HG03103 (cell line): ENCODE measurements at regions not wholly inside any gene's neighbourhood (a gene's known extent, or its start where the extent isn't known, plus 50 kb on each side); places are given as distances from the start of the nearest gene placed in this dataset.
"Not testable (repeated sequence)": the region's sequence is repeated elsewhere in the genome, so short reads cannot be mapped to it uniquely, and the experiment has no call there.

ENCODE experiments used
- ATAC-seq: cut with Tn5 transposase; IDR thresholded peaks from one replicate; pipeline ENCODE4 v1.9.1; 2021; ENCODE audit warnings: low read depth; ENCODE audit not compliant: unreplicated experiment

DNA sequence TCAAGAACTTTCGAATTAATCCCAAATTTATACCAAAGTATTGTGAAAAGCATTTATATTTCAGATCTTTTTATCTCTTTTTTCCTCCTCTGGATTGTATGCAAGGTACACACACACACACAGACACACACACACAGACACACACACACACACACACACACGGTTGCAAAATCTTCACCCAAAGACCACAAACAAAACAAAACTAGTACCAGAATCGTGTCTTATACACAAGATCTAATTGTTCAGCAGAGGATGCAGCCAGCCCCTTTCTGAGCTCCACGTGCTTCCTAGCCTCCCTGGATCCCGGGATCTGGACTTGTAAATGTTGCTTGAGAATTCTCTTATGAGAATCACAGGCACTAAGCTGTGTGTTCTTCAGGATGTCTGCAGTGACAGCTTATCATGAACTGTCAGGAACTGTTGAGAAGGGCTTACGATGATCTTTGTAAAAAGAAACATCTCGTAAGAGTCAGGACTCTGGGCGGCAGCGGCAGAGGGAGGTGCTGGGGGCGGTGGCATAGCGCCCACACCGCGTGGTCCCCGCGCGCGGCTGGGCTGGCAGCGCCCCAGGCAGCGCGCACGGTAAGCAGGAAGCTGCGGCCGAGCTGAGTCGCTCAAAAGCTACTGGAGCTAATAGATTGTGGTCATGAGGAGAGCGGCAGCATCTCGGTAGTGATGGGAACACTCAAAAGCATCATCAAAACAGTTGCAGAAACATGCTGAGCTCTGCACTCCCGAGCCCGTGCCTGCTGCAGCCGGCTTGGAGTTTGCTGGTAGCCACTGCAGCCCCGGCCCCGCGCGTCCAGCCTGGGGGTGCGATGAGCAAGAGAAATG, 277.6 kb downstream of the GATA3 start:
- ATAC-seq, result peak; percentile 97

DNA sequence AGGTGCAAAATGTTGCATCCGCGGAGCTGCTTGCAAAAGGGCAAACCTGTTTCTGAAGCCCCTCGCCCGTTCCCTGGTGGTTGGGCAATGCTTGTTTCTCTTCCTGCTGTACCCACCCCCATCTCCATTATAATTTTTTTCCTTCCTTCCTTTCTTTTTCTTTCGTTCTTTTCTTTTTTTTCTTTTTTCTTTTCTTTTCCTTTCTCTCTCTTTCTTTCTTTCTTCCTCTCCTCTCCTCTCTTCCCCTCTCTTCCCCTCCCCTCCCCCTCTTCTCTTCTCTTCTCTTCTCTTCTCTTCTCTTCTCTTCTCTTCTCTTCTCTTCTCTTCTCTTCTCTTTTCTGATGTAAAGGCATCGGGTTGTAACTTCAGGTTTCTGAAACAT, 278.2 kb downstream of the GATA3 start:
- ATAC-seq, result no peak

DNA sequence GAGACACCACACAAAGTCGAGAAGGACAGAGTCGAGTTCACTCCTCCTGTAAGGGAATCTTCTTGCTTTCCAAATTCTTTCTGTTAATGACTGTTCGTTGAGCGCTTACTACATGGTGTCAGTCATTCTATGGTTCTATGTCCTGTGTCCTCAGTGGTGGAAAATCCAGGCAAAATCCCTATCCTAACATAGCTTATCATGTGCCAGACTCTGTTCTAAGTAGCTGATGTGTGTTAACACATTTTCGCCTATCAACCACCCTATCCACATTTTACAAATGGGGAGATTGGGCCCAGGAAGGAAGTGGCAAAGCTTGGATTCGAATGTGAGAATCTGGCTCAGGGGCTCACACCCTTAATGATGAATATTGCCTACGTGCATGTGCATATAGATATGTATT, 280.1 kb downstream of the GATA3 start:
- ATAC-seq, result no peak

DNA sequence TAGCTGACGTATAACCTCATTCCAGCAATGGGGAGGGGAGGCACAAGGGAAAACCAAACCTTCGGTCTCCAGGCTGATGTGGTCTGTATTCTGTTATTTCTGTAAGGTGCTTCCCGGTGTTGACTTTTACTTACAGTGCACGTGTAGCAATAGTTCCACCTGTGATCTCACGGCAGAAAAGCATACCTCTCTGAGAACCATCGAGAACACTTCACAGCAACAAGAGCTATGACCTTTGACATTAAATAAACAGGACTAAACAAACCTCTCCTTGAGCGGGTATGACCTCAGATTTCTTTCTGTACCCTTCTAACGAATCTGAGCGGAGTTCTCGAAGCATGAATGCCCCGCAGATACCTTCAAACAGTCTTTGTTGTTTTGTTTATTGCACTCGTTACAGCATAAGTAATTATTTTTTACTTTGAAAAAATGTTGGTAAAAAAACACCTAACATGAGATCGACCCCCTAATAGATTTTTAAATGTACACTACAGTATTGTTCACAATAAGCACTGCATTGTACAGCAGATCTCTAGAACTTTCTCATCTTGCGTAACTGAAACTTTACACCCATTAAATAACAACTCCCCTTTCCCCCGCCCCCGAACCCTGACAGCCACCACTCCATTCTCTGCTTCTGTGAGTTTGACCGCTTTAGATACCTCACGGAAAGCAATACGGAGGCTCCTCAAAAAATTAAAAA, 282.3 kb downstream of the GATA3 start:
- ATAC-seq, result no peak

DNA sequence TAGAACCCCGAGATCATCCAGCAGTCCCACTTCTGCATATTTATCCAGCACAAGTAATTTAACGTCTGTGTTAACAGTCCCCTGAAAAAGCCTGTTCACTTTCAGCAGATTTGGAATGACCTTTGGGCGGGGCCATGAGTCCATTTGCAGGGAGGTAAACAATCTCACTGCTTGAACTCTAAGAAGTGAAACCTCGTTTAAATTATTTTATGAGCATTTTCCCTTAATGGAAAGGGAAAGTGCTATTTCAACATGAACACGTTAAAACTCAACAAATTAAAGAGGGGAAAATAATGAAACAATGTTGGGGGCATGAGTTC, 282.8 kb downstream of the GATA3 start:
- ATAC-seq, result no peak

DNA sequence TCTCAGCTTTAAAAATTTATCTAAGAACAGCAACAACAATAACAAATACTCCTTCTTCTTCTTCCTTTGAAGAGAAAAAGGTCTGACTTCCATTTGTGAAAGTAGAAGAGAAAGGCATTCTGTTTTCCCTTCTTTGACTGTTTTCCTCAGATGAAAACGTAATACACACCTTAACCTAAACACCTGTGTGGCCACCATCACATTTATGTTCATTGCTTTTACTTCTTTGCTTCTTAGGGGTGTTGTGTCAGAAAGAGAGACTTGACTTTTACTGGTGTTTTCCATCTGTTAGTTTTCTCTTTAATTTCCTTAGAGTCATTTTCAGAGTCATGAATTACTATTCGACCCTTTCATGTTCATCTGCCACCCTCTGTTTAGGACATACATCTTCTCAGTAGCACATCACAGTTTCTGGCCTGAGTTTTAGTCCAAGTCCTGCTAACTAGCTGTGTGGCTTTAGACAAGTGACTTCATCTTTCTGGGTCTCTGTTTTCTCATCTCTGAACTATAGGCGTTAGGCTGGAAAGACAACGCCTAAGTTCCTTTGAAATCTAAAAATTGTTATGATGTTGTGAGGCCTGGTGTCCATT, 283.8 kb downstream of the GATA3 start:
- no peak for ATAC-seq

DNA sequence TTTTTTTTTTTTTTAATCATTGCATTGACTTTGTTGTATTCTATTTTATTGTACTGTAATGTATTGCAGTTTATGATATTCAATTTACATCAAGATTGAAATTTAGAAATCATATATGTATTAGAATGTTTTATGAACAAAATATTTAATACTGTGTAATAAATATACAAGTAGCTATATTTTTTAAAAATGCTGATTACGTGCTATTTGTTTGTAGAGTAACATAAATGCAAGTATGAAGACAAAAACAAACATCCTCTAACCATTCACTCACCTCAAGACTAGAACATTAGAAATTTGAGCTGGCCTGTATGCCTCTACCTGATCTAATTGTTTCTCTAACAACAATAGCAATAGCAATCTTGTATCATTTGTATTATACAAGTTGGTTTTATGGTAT, 290.3 kb downstream of the GATA3 start:
- no peak for ATAC-seq

DNA sequence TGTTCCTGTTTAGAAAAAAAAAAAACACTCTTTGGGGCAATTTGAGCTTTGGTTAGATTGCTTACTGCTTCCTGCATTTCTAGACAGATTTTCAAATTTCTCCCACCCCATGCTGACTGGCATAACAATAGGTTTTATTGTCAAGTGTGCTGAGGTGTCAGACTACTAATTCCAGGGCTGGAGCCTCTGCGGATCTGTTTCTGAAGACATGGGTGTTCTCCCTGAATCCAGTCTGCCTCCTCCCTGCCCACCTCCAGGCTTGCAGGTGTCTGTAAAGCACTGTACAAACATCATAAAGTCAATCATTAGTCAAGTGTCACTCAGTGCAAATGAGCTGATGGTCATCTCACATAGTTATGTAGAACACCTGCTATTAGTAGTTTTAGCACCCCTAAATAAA, 292.4 kb downstream of the GATA3 start:
- no peak for ATAC-seq

DNA sequence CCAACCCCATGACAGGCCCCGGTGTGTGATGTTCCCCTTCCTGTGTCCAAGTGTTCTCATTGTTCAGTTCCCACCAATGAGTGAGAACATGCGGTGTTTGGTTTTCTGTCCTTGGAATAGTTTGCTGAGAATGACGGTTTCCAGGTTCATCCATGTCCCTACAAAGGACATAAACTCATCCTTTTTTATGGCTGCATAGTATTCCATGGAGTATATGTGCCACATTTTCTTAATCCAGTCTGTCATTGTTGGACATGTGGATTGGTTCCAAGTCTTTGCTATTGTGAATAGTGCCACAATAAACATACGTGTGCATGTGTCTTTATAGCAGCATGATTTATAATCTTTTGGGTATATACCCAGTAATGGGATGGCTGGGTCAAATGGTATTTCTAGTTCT, 293.1 kb downstream of the GATA3 start:
- ATAC-seq, result not testable (repeated sequence)

DNA sequence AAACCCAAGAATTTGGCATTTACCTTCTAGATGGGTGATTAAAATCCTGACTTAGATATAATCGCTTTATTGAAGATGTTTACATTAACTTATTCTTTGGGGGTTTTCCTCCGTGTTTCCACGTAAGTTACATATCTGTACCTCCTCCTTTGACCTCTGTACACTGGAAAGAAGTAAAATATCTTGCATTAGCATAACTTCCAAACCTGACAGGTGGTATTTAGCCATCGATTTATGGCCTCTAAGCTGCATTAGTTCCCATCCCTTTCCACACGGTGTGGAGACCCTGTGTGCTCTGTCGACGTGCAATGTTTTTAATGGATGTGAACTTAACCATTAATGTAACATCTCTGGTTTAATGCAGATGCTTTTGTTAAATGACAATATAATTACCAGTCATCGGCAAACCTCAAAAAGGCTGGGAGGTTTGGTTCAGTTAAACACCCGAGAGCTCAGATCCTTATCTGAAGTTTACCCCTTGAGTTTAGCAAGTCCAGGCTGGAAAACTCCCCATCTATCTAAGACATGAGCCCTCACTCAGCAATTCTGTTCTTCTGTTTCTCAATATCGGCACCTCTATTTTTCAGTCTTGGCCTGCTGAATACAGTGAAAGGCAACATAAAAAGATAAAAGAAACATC, 295.2 kb downstream of the GATA3 start:
- no peak for ATAC-seq

DNA sequence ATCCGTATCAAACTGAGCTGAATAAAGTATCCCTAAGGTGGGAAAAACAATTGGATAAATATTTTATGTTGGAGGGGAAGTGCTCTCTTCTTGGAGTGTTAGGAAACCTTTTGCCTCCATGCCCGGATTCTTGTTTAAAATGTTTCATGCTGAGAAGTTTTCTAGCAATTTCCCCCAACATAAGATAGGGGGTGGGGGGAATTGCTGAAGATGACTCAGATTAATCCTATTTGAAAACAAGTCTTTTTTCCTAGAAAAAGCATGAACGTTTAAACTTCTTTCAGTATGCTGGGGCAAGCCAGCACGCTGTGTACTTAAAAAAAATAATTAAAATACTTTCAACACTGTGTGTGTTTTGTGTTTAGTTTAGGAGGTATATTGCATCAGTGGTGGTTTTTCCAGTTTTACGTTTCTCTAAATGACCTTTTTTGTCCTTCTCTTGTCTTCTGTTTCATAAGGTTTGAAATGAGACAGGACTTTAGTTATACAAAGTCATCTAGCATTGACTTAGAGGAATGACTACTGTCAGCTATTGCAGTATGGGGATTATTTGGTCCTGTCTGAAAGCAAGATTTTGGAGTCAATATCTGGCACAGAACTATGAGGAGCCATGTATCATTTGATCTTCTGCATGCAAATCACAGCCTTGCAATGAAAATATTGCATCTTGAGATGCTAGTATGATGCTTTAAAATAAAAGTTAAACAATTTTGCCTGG, 295.9 kb downstream of the GATA3 start:
- ATAC-seq, result no peak

DNA sequence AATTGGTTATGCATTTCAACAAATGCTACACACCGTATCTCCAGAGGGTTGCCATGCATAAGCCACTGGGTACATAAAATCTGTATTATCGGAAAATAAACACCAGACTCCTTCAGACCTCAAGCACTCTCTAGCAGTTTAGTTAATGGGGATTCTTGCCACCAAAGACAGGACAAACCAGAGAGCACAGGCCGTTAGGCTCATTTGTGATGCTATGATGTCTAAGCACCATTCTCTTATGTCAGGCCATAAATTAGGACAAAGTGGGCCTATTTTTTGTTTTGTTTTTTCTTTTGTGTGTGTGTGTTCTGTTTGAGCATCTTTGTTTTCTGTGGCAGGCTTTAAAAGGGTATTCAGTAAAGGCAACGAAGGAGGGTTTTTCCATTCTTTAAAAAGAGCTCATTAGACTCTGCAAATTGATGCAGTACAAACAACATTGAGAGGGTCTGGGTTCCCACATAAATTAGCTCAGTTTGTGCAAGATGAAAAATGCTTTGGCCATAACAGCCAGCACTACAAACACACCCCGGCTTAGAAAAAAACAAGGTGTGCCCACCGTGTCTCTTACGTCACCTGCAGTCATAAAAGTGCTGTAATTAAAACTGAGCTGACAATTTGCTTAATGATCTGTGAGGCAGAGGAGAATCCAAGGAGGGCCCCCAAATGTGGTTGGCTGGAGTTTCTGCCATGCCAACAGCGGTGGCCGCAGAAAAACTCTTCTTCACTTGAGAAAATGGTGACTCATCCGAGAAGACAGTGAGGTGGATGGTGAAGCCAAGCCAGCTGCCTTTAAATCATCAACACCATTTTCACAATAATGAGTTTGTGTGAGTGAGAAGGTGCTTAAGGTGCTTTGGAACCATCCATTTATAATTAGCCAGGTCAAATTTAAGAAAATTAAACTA, 297.9 kb downstream of the GATA3 start:
- no peak for ATAC-seq

DNA sequence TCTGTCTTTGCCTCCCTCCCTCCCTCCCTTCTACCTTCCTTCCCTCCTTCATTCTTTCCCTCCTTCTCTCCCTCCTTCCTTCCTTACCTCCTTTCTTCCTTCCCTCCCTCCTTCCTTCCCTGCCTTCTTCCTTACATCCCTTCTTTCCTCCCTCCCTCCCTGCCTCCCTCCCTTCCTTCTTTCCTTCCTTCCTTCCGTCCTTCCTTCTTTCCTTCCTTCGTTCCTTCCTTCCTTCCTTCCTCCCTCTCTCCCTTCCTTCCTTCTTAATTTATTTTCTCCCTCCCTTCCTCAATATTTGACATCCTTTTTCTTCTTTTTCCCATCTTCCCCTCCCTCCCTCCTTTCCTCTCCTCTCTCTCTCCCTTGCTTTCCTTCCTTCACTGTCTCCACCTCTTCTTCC, 301.8 kb downstream of the GATA3 start:
- no peak for ATAC-seq

DNA sequence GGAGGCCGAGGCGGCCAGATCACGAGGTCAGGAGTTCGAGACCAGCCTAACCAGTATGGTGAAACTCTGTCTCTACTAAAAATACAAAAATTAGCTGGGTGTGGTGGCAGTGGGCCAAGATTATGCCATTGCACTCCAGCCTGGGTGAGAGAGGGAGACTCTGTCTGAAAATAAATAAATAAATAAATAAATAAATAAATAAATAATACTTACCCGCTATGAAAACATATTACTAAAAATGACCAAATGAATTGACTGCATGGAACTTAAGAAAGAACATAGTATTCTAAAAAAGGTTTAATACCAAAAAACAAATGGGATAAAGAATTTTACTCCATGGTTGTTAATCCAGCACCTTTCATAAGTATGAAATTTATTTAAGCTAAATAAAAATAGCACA, 305.0 kb downstream of the GATA3 start:
- ATAC-seq, result no peak

DNA sequence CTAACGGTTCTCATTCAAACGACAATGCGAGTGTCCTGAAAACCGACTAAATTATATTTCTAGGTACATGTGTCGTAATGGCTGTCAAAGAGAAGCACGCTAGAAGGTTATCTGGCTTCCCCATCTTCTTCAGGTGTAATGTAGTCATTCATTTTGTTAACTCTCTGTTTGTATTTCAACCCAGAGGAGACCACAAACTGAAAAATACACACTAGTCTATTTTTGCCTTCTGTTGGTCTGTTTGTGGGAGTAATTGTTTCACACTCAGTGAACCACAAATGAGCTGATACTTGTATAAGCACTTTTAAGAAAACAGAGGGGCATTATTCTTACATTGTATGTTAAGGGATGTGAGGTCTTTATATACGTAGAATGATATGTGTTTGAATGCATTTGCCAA, 305.9 kb downstream of the GATA3 start:
- no peak for ATAC-seq

DNA sequence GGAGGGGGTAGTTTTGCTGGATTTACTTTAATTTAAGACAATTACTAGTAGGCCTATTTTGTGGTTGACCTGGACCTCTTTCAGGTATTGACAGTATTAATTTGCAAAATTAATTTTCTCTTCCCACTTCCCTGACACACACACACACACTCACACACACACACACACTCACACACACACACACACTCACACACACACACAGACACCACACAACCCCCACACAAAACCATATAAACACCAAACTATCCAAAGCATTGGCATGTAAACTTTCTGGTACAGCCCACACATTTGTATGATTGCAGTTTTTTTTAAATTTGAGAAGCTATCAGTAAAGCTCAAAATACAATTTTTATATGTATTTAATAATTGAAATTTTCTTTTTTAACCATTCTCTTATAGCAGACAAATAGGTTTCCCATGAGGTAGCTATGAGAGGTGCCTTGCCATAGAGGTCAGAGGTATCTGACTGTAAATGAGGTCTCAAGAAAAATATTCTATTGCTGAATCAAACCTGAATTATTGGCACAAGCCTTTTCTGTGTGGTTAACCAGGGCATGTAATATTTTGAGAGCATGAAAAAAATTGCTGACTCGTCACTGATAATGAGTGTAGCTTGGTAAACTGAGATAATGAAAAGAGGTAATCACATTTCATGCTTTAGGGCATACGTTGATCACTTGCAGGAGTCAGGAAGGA, 306.5 kb downstream of the GATA3 start:
- ATAC-seq, result no peak

DNA sequence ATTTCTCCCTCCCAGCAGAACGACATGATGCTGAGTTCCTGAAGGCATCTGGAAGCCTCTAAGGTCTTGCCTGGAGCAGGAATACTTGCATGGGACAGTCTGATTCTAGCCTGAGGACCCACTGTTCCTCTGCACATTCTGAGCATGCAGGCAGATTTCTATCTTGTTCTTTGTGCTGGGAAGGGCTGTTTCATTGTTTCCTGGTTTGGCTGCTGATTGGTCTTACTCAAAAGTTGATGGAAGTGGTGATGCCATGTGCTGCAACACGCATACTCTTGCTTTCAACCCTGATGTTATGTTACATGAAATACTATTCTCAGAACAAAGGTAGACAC, 307.0 kb downstream of the GATA3 start:
- no peak for ATAC-seq

DNA sequence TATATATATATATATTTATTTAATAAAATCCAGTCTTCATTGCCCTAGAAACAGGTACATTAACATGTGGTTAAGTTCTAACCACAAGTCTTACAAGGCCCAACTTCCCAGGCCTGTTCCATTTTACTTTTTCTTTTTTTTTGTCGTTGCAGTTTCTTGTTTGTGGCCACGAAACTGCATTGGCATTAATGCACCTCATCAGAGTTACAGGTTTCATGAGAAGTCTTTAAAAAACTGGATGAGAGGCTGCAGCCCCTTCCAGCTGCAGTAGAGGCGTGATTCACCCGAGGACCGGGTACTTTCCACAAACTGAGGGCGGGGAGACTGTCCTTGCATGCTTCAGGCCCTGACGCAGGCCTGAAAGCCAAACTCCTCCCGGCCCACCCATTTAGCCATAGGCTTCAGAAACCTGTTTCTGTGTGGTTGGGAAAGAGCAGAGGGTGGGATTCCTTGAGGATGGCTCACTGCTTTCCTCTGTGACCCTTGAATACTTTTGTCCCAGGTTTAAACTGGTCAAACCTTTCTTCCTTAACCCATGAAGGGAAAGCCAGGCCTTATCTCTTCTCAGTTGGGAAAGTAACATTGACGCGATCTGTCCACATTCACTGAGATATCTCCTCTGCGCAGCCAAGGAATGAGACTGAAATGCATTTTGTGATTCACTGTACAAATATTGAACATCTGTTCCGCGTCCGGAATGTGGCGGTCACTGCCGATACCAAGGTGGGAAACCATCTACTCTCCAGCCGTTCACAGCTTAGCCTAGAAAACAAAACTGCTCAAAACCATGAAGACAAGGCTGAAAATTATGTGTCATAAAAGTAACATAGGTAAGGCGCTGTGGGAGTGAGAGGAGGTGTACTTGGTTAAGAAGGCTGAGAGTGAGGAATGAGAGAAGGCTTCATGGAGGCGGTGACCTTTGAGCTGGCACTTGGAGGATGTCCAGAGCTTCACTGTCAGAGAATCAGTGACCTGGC, 311.7 kb downstream of the GATA3 start:
- no peak for ATAC-seq
